ENCODE measurements at regions not wholly inside any gene's neighbourhood (a gene's known extent, or its start where the extent isn't known, plus 50 kb on each side); places are given as distances from the start of the nearest gene placed in this dataset.
"Not testable (repeated sequence)": the region's sequence is repeated elsewhere in the genome, so short reads cannot be mapped to it uniquely, and the experiment has no call there.

DNA sequence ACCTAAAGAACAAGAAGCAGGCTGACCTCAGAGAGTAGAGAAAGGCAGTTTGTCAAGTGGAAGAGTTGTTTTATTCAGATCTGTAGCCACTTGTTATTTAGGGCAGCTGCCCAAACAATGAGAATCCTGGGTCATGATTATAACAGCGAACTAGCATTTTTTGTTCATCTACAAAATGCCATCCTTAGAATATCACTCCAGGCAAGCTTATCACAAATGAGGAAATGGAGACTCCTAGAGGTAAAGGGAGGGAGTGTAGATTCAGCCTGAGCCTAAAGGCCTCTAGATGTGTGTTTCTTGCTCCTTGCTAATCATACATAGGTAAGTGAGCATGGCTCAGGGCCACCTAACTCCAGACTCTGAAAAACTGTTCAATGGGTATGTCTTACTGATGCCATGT, 126.1 kb downstream of the HNMT start:
- Mint-ChIP-seq H3K36me3 (ENCODE audit: low read depth) (no peaks in the 10 kb centered on the region), H3K4me1 (no peaks in the 10 kb centered on the region), H3K27ac (no peak overlapping the region), H3K27me3 (no peaks in the 10 kb centered on the region), H3K4me3 (no peak overlapping the region), H3K9me3 (no peaks in the 10 kb centered on the region)
- ChIA-PET CTCF (no interaction called here), POLR2A (no interaction called here)
- no peak for DNase-seq

DNA sequence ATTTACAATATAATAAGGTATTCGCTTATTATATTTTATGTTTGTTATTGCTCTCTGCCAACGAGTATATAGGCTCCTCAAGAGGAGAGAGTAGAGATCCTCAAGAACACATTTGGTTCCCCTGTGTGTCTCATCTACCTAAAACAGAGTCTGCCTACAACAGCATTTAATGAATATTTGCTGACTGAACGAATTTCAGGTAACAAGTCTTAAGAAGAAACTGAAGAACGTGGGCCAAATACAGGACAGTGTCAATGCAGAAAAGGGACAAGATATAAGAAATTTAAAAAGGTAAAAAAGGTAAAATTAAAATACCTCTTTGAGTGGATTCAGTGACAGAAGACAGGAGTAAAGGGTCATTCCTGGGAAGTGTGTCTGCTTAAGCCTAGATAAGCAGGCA, 129.2 kb downstream of the HNMT start:
- ChIA-PET CTCF (no interaction called here), POLR2A (no interaction called here)
- Mint-ChIP-seq H3K4me1 (no peaks in the 10 kb centered on the region), H3K4me3 (no peak overlapping the region), H3K27me3 (no peaks in the 10 kb centered on the region), H3K27ac (no peak overlapping the region), H3K36me3 (ENCODE audit: low read depth) (no peaks in the 10 kb centered on the region), H3K9me3 (peaks cover 2% of the 10 kb centered on the region)
- no peak for DNase-seq

DNA sequence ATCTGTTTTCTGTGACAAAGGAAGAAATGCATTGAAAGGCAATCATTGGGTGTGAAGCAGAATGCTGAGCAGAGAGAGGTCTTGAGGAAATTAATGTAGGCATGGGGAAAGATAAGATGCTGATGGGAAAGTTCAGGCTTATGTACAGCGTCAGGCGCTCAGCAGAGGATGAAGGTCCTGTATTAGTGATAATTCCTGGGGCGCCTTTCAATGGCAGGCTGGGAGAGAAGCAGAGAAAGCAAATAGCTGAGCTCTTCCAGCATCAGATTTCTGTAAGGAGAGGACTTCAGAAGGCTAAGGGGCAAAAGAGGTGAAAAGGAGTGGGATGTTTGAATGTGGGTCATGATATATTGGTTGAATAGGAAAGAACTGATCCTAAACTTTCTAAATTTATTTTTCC, 129.8 kb downstream of the HNMT start:
- Mint-ChIP-seq H3K27ac (no peak overlapping the region), H3K36me3 (ENCODE audit: low read depth) (no peaks in the 10 kb centered on the region), H3K9me3 (peaks cover 2% of the 10 kb centered on the region), H3K4me3 (no peak overlapping the region), H3K27me3 (no peaks in the 10 kb centered on the region), H3K4me1 (no peaks in the 10 kb centered on the region)
- ChIA-PET POLR2A (no interaction called here), CTCF (no interaction called here)
- no peak for DNase-seq

DNA sequence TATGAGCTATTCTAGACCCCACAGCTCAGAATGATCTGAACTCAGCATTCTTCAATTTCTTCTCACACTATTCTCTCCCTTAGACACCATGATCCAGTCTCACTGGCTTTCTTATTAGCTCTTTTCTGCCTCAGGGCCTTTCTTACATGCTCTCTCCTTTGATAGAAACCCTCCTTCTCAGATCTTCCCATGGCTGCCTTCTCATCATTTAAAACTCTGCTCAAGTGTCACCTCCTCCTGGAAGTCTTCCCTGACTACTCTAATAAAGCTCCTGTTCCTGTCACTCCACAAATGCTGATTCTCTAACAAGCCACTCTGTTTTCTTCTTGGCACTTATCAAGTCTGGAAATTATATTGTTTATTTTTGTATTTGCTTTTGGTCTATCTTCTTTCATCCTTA, 131.1 kb downstream of the HNMT start:
- H3K27ac Mint-ChIP-seq: no peak overlapping the region
- no peaks in the 10 kb centered on the region for H3K27me3 Mint-ChIP-seq
- H3K9me3 Mint-ChIP-seq: peaks cover 5% of the 10 kb centered on the region
- POLR2A ChIA-PET: no interaction called here
- no peaks in the 10 kb centered on the region for H3K4me1 Mint-ChIP-seq
- no peaks in the 10 kb centered on the region for H3K36me3 Mint-ChIP-seq (ENCODE audit: low read depth)
- DNase-seq: no peak
- CTCF ChIA-PET: no interaction called here
- no peak overlapping the region for H3K4me3 Mint-ChIP-seq

- DNase-seq; H3K4me1 Mint-ChIP-seq; H3K27ac Mint-ChIP-seq; POLR2A ChIA-PET; H3K9me3 Mint-ChIP-seq; H3K36me3 Mint-ChIP-seq (ENCODE audit: low read depth); H3K4me3 Mint-ChIP-seq; H3K27me3 Mint-ChIP-seq; CTCF ChIA-PET: not testable (repeated sequence)
Observed at GRCh38 chr2:138099288-138099687, 135.0 kb downstream of the HNMT start.

GRCh38 chr2:138101718-138102117, 137.4 kb downstream of the HNMT start:
- Mint-ChIP-seq H3K36me3 (ENCODE audit: low read depth) (no peaks in the 10 kb centered on the region), H3K4me3 (no peak overlapping the region), H3K27ac (no peak overlapping the region), H3K27me3 (no peaks in the 10 kb centered on the region), H3K4me1 (no peaks in the 10 kb centered on the region), H3K9me3 (peaks cover 5% of the 10 kb centered on the region)
- ChIA-PET CTCF (no interaction called here), POLR2A (no interaction called here)
- DNase-seq: no peak

DNA sequence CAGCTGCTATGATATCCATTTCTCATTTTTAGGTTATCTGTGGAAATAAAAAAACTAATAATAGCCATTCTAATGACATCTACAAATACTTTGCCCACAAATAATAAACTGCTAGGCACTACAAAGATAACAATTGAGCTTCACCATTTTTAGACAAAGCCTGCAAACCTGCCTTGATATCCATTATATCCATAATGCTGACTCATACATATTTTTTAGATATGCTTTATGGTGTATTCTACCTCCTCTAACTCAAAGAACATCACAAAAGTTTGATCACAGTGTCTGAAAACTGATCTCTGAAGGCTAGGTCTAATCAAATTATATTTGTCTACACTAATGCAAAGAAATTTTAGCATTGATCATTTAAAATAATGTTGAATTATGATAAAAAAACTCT, 138.4 kb downstream of the HNMT start:
- POLR2A ChIA-PET: no interaction called here

DNA sequence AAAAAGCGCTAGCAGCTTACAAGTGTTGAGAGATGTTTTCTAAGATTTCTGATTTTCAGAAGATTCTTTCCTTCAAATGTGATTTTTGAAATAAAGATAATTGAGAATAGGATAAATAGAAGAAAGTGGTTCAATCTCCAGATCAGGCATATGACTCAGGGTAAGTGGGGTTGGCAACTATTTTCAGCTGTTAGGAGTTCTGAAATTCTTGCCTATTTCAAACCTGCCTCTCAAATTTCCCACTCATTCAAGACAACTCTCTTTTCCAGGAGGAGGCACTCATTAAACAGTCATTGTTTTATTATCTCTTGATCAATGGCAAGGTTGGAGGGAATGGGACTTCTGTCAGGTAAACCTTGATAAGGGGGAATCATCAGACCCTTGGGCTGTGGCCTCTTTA, 138.9 kb downstream of the HNMT start:
- peaks cover 5% of the 10 kb centered on the region for H3K9me3 Mint-ChIP-seq
- ChIA-PET POLR2A (no interaction called here), CTCF (interaction anchor here (1.2 kb wide), 1 partner anchor 12 kb away, joined by 3 read pairs; no protein-coding TSS in a partner anchor)
- DNase-seq: no peak
- no peaks in the 10 kb centered on the region for H3K36me3 Mint-ChIP-seq (ENCODE audit: low read depth)
- H3K27ac Mint-ChIP-seq: no peak overlapping the region
- no peak overlapping the region for H3K4me3 Mint-ChIP-seq
- no peaks in the 10 kb centered on the region for H3K4me1 Mint-ChIP-seq
- no peaks in the 10 kb centered on the region for H3K27me3 Mint-ChIP-seq

More for the DNA sequence above, 138.4 kb downstream of the HNMT start:
- CTCF ChIA-PET: no interaction called here
- no peaks in the 10 kb centered on the region for H3K27me3 Mint-ChIP-seq
- no peaks in the 10 kb centered on the region for H3K4me1 Mint-ChIP-seq
- H3K9me3 Mint-ChIP-seq: peaks cover 5% of the 10 kb centered on the region
- no peaks in the 10 kb centered on the region for H3K36me3 Mint-ChIP-seq (ENCODE audit: low read depth)
- H3K4me3 Mint-ChIP-seq: no peak overlapping the region
- DNase-seq: no peak
- no peak overlapping the region for H3K27ac Mint-ChIP-seq

- H3K9me3 Mint-ChIP-seq: peaks cover 3% of the 10 kb centered on the region
- no peak for DNase-seq
- no peaks in the 10 kb centered on the region for H3K27me3 Mint-ChIP-seq
- no peaks in the 10 kb centered on the region for H3K36me3 Mint-ChIP-seq (ENCODE audit: low read depth)
- ChIA-PET CTCF (interaction anchor here (1.2 kb wide), 1 partner anchor 13 kb away, joined by 3 read pairs; no protein-coding TSS in a partner anchor), POLR2A (no interaction called here)
- no peak overlapping the region for H3K27ac Mint-ChIP-seq
- no peak overlapping the region for H3K4me3 Mint-ChIP-seq
- H3K4me1 Mint-ChIP-seq: no peaks in the 10 kb centered on the region
Observed at GRCh38 chr2:138104071-138104470, 139.8 kb downstream of the HNMT start.

GRCh38 chr2:138105358-138105757, 141.1 kb downstream of the HNMT start:
- Mint-ChIP-seq H3K9me3 (no peaks in the 10 kb centered on the region), H3K27ac (no peak overlapping the region), H3K4me3 (no peak overlapping the region), H3K4me1 (no peaks in the 10 kb centered on the region), H3K36me3 (ENCODE audit: low read depth) (no peaks in the 10 kb centered on the region), H3K27me3 (no peaks in the 10 kb centered on the region)
- ChIA-PET CTCF (no interaction called here), POLR2A (no interaction called here)
- no peak for DNase-seq

- no peaks in the 10 kb centered on the region for H3K27me3 Mint-ChIP-seq
- ChIA-PET POLR2A (no interaction called here), CTCF (no interaction called here)
- DNase-seq: no peak
- H3K4me3 Mint-ChIP-seq: no peak overlapping the region
- no peaks in the 10 kb centered on the region for H3K36me3 Mint-ChIP-seq (ENCODE audit: low read depth)
- H3K4me1 Mint-ChIP-seq: no peaks in the 10 kb centered on the region
- H3K9me3 Mint-ChIP-seq: no peaks in the 10 kb centered on the region
- H3K27ac Mint-ChIP-seq: no peak overlapping the region
Observed at GRCh38 chr2:138106606-138107005, 142.3 kb downstream of the HNMT start.

DNA sequence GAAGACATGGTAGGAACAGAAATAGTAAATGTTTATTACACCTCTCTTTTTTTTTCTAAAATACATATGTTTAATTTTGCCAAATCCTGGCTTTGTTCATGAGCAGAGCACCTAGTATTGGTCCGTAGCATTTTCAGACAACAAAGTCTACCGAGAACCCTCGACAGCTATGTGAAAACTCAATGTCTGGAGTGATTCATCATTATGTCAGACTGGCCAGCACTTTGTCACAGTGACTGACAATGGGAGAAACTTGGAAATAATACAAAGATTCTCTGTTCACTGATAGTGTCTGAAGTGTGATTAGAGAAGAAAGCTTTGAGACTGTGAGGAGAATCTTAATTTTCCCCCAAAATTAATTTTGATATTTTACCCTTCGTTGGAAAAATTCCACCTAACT, 143.0 kb downstream of the HNMT start:
- H3K4me1 Mint-ChIP-seq: no peaks in the 10 kb centered on the region
- ChIA-PET POLR2A (no interaction called here), CTCF (no interaction called here)
- no peaks in the 10 kb centered on the region for H3K27me3 Mint-ChIP-seq
- H3K36me3 Mint-ChIP-seq (ENCODE audit: low read depth): no peaks in the 10 kb centered on the region
- no peak for DNase-seq
- H3K9me3 Mint-ChIP-seq: no peaks in the 10 kb centered on the region
- no peak overlapping the region for H3K27ac Mint-ChIP-seq
- H3K4me3 Mint-ChIP-seq: no peak overlapping the region

DNA sequence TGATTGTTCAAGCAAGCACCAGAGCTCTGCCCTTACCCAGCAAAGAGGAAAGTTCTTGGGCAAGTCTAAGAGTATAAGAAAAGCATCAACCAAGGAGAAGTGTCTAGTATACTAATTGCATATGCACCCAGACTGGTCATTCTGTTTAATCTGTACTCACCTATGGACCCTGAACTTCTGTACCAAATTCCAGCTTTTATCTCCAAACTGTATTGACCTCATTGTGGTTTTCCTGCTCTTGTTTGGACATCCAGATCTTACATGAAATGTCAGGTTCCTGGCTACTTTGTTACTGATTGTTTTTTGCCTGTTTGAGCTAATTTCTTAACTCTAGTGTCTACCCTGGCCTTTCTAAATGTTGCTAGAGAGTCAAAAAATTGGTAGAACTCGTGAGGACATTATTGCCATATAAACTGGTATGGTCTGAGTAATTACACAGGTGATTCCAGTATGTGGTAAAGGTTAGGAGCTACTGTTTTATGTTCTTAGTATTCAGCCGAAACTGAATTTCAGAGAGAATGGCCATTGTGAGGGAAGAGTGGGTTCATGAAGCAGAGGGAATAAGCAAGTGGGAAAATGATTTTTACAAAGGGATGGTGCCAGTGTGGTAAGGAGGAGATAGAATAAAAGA, 146.3 kb downstream of the HNMT start:
- DNase-seq: no peak
- ChIA-PET CTCF (interaction anchor here (1.4 kb wide), 1 partner anchor 59 kb away, joined by 3 read pairs; no protein-coding TSS in a partner anchor), POLR2A (no interaction called here)
- H3K27ac Mint-ChIP-seq: no peak overlapping the region
- H3K4me1 Mint-ChIP-seq: no peaks in the 10 kb centered on the region
- no peak overlapping the region for H3K4me3 Mint-ChIP-seq
- no peaks in the 10 kb centered on the region for H3K36me3 Mint-ChIP-seq (ENCODE audit: low read depth)
- no peaks in the 10 kb centered on the region for H3K27me3 Mint-ChIP-seq
- H3K9me3 Mint-ChIP-seq: no peaks in the 10 kb centered on the region

DNA sequence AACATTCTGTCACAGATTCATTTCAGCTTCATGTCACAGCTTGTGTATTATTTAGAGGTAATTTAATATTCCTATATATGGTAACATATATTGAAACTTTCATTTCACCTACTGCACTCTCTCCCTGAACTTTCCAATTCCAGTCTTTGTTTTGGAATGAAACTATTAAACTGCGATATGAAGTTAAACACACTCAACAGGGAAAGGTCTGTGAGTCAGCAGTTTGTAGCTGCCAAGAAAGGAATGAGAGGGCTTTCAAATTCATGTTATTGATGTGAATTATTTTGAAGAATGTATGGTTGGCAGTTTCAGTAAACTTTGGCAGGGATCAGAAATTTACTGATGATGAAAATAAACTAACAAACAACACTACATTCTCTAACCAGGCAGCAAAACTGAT, 148.3 kb downstream of the HNMT start:
- no peaks in the 10 kb centered on the region for H3K4me1 Mint-ChIP-seq
- H3K4me3 Mint-ChIP-seq: no peak overlapping the region
- H3K9me3 Mint-ChIP-seq: no peaks in the 10 kb centered on the region
- CTCF ChIA-PET: no interaction called here
- H3K27me3 Mint-ChIP-seq: no peaks in the 10 kb centered on the region
- DNase-seq: no peak
- H3K36me3 Mint-ChIP-seq (ENCODE audit: low read depth): no peaks in the 10 kb centered on the region
- H3K27ac Mint-ChIP-seq: no peak overlapping the region
- POLR2A ChIA-PET: no interaction called here
